HG03159 (cell line): ENCODE measurements at regions not wholly inside any gene's neighbourhood (a gene's known extent, or its start where the extent isn't known, plus 50 kb on each side); places are given as distances from the start of the nearest gene placed in this dataset.
A peak's percentile ranks its signal among the peaks of the same experiment; 100 is the strongest.

Experiments used
- ATAC-seq: cut with Tn5 transposase; IDR thresholded peaks from one replicate; pipeline ENCODE4 v1.9.1; 2021; ENCODE audit warnings: mild to moderate bottlenecking, moderate library complexity; ENCODE audit not compliant: unreplicated experiment

DNA sequence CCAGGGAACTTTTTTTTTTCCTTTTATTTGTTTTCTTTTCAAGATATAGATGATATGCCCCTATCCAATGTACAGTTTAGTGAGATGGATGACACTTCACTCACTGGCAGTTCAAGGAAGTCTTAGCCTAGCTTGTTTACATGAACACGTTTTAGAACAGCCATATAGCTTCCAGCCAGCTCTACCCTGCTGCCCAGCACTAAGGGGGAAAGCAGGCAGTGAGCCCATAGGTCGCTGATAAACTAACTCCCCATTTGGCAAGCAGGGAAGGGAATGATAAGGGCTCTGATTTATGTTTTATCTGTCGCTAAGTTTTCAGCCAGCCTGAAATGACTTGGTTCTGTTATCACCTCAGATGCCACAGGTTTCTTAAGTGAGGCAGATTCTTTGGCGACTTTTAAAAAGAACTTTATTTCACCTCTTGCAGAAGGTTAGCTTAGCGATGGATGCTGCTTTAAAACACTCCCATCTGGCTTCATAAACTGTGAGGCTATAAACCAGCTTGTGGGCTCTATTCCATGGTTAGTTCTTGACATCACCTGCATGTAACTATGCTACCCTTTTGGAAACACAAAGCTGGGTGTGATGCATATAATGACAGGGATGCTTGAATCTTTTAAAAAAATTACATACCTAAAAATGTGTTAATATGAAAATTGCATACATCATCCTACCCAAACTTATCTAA lies 348.4 kb downstream of the FBXO8 start:
- ATAC-seq: no peak

DNA sequence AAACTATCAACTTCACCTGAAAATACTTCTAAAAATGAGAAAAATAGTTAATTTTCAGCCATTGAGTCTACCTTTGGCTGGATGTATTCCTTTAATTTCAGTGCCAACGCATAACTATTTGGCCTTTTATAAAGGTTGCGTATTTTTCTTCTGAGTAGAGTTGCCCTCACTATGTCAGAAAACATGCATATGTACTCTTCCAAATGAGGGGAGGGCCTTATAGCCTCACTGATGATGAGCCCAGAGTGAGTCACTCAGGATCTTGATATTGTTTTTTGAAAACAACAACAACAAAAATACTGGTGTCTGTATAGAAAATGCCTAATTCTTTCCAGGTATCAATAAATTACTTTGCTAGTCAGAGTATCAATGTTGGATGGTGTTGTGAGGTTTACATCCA lies 349.3 kb downstream of the FBXO8 start:
- ATAC-seq: no peak

DNA sequence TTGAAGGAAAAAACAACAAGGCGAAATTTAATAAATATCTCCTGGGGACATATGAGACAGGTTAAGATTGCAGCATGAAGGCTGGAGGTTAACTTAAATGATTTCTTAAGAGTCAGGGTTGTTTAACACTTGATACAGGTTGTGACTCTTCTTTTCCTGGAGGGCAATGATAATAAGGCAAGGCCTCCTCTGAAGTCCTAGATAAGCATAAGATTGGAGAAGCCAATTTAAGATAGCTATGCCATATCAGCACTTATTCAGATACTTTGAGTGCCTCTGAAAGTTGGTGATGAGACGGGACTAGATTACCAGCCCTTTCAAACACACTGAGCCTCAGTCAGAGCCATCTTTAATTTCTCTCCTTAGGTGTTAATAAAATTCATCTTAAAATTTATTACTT lies 350.8 kb downstream of the FBXO8 start:
- no peak for ATAC-seq

GRCh38 chr4:173930329-173930967 lies 353.0 kb downstream of the FBXO8 start:
- ATAC-seq: no peak

DNA sequence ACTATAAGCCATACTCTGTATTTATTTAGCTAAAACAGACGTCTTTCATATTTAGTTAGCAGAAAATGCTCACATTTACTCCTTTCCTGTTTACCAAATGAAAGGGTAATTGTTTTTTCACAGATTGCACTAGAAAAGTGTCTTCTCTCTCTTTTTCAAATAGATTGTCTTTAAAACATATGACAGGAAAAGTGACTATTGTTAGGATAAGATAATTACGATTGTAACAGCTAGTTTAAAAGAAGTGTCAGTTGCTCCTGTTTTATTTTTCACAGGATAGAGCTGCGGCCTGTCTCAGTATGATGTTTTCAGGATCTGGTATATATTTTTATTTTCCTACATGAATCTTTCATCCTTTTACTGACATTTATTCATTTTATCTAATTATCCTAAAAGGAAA lies 353.5 kb downstream of the FBXO8 start:
- ATAC-seq: no peak

GRCh38 chr4:173924561-173924960 lies 358.9 kb downstream of the FBXO8 start:
- ATAC-seq: peak; percentile 83

- no peak for ATAC-seq
Observed at GRCh38 chr4:173919861-173920260, 363.6 kb downstream of the FBXO8 start.

GRCh38 chr4:173919196-173919595 lies 364.3 kb downstream of the FBXO8 start:
- no peak for ATAC-seq

GRCh38 chr4:173917255-173917960 lies 366.1 kb downstream of the FBXO8 start:
- ATAC-seq: no peak

DNA sequence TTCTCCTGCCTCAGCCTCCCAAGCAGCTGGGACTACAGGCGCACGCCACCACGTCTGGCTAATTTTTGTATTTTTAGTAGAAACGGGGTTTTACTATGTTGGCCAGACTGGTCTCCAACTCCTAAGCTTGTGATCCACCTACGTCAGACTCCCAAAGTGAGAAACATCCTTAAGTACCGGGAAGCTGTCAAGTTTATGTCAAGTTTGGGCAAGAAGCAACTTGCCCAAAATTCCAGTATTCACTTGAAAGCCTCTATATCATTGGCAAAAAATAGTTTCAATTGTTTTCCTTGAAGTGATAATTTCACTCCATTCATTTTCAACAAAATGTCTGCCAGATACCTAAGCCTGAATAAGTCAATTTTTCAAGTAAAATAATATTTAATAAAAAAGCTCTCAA lies 370.0 kb downstream of the FBXO8 start:
- no peak for ATAC-seq

- ATAC-seq: no peak
Observed at GRCh38 chr4:173912384-173912783, 371.1 kb downstream of the FBXO8 start.

- ATAC-seq: no peak
Observed at GRCh38 chr4:173910891-173911290, 372.6 kb downstream of the FBXO8 start.

DNA sequence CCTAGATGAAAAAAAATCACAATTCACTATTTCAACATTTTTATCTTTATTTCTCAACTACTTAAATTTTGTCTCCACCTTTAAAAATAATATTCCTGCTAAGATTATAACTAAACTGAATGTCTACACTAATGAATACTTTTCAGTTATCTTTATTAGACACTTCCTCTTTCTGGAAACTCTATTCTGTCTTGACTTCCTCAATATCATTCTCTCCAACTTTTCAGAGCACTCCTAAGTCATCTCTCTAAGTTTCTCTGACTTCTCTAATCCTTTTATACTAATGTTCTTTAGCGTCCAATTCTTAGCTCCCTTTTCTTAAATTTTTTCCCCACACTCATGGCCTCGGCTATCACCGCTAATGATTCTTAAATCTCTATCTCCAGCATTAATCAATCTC lies 374.2 kb downstream of the FBXO8 start:
- ATAC-seq: no peak

GRCh38 chr4:173899813-173900212 lies 369.8 kb upstream of the HAND2 start:
- ATAC-seq: no peak

DNA sequence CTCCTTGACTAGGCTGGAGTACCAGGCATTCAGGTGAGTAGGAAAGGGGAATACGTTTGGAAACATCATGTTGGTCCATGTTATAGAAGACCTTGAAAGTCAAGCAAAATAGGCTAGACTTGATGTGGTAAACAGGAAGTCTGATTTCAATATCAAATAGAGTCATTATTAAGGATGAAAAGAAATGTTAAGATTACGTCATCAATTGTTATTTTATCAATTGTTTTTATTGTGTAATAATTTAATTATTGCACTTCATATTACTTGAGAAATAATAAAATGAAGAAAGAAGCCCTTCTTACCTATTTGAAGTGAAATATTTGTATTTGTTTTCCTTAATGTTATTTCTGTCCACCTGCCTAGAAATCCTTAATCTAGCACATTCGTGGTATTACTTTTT lies 361.0 kb upstream of the HAND2 start:
- no peak for ATAC-seq

- ATAC-seq: no peak
Observed at GRCh38 chr4:173883821-173884220, 353.8 kb upstream of the HAND2 start.

GRCh38 chr4:173880897-173881296 lies 350.9 kb upstream of the HAND2 start:
- ATAC-seq: no peak

GRCh38 chr4:173879509-173879908 lies 349.5 kb upstream of the HAND2 start:
- no peak for ATAC-seq

DNA sequence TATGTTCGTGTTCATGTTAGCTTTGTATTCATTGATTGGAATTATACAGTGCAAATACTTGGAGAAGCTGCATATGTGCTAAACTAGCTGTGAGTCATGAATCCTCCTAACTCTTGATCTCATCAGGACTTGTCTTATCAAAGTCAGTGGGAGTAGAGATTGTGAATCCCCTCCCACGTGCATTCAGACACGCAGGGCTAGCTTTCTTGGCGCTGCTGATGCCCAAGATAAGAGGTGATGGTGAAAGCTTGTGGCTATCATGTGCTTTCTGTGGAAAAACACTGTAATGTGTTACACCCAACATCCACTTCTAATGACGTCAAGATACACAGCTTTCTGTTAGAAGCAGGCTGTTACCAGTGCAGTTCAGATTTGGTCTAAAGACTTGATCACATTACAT lies 348.7 kb upstream of the HAND2 start:
- ATAC-seq: no peak

GRCh38 chr4:173871643-173872042 lies 341.6 kb upstream of the HAND2 start:
- no peak for ATAC-seq

- no peak for ATAC-seq
Observed at GRCh38 chr4:173866322-173867026, 336.4 kb upstream of the HAND2 start.

DNA sequence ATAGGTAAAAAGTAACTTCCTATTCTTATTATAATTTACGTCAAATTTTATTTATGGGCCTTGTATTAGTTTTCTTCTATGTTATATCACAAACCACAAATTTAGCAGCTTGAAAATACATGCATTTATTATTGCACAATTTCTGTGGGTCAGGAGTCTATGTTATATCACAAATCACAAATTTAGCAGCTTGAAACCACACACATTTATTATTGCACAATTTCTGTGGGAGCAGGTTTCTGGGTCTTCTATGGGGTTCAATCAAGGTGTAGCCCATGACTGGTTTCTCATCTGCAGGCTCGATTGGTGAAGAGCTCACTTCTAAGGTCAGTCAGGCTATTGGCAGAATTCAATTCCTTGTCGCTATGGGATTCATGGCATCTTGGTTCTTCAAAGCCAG lies 332.7 kb upstream of the HAND2 start:
- ATAC-seq: no peak
